Hepatocyte (in vitro differentiated cells): ENCODE measurements at regions not wholly inside any gene's neighbourhood (a gene's known extent, or its start where the extent isn't known, plus 50 kb on each side); places are given as distances from the start of the nearest gene placed in this dataset.

Experiments
- CTCF ChIP-seq: fragments of 200-600 bp; sonication (generic); IDR thresholded peaks from 2 replicates; pipeline ENCODE4 v1.5.1; 2016; ENCODE audit warnings: antibody characterized with exemption, mild to moderate bottlenecking; ENCODE audit not compliant: poor library complexity
- EZH2 ChIP-seq: fragments of 200-600 bp; sonication (generic); IDR thresholded peaks from 2 replicates; pipeline ENCODE4 v1.6.1; 2016; ENCODE audit warnings: antibody characterized with exemption, mild to moderate bottlenecking, borderline replicate concordance

GRCh38 chr2:59909147-59909546 lies 644.3 kb downstream of the BCL11A start:
- TF ChIP-seq EZH2 (no peak), CTCF (no peak)
